Calu3 (cell line): ENCODE measurements at regions not wholly inside any gene's neighbourhood (a gene's known extent, or its start where the extent isn't known, plus 50 kb on each side); places are given as distances from the start of the nearest gene placed in this dataset.

Source experiments
- BruUV-seq: library from RNA; stranded (reverse); fragments of 400-500 nt; replicated peaks from 2 replicates; lab custom pipeline; 2021; lab: Mats Ljungman, UMichigan
- CTCF ChIA-PET: fragments of 300-600 bp; sonication (Branson Sonifier 250); formaldehyde crosslinking; loops from one replicate; lab custom pipeline; 2022; ENCODE audit warnings: antibody characterized with exemption; lab: Charles Lee
- DNase-seq: peaks from one replicate; pipeline ENCODE4 v3.0.0; 2022
- H3K27ac Mint-ChIP-seq: one replicate; pipeline ENCODE4 v1.8.0; 2022; ENCODE audit warnings: mixed read lengths; ENCODE audit not compliant: unreplicated experiment
- H3K27me3 Mint-ChIP-seq: one replicate; pipeline ENCODE4 v1.8.0; 2022; ENCODE audit warnings: mixed read lengths; ENCODE audit not compliant: unreplicated experiment
- H3K36me3 Mint-ChIP-seq: one replicate; pipeline ENCODE4 v1.8.0; 2022; ENCODE audit warnings: mild to moderate bottlenecking, moderate library complexity, mixed read lengths; ENCODE audit not compliant: insufficient read depth, unreplicated experiment
- H3K4me1 Mint-ChIP-seq: one replicate; pipeline ENCODE4 v1.8.0; 2022; ENCODE audit warnings: mild to moderate bottlenecking, low read depth, mixed read lengths; ENCODE audit not compliant: unreplicated experiment
- H3K4me3 Mint-ChIP-seq: one replicate; pipeline ENCODE4 v1.8.0; 2022; ENCODE audit warnings: mild to moderate bottlenecking, low read depth, moderate library complexity, mixed read lengths; ENCODE audit not compliant: unreplicated experiment
- H3K9me3 Mint-ChIP-seq: one replicate; pipeline ENCODE4 v1.8.0; 2022; ENCODE audit warnings: low read depth, mixed read lengths; ENCODE audit not compliant: unreplicated experiment
- intact Hi-C: fragments of 100-400 bp; cut with micrococcal nuclease; formaldehyde crosslinking; loops from one replicate; pipeline ENCODE4 v1.10.0; 2022; ENCODE audit not compliant: unreplicated experiment
- TF ChIP-seq, protein P1 (sequence below): fragments of 200-600 bp; IDR thresholded peaks from one replicate; pipeline ENCODE4 v1.8.0; 2022; ENCODE audit warnings: antibody characterized with exemption; ENCODE audit not compliant: unreplicated experiment

DNA sequence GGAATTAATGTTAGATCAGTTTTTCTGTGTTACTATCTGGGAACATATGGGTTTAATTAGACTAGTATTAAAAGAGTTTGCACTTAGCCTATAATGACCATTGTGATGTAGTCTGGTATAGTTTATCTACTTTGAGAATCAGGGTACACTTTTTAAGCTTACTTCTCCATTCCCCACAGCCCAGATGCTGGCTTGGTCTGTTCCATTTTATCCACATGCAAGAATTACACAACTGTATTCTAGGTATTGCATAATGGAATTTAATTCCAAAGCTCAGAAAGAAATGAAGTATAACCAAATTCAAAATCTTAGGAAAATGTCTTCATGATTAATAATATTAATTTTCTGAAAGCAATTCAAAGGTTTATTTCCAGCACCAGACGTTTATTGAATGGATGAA lies 122.2 kb upstream of the PDGFD start:
- intact Hi-C loops = no loop called here
- BruUV-seq = no TSS peak
- TF ChIP-seq, protein P1, sequence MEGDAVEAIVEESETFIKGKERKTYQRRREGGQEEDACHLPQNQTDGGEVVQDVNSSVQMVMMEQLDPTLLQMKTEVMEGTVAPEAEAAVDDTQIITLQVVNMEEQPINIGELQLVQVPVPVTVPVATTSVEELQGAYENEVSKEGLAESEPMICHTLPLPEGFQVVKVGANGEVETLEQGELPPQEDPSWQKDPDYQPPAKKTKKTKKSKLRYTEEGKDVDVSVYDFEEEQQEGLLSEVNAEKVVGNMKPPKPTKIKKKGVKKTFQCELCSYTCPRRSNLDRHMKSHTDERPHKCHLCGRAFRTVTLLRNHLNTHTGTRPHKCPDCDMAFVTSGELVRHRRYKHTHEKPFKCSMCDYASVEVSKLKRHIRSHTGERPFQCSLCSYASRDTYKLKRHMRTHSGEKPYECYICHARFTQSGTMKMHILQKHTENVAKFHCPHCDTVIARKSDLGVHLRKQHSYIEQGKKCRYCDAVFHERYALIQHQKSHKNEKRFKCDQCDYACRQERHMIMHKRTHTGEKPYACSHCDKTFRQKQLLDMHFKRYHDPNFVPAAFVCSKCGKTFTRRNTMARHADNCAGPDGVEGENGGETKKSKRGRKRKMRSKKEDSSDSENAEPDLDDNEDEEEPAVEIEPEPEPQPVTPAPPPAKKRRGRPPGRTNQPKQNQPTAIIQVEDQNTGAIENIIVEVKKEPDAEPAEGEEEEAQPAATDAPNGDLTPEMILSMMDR = no peak
- no peaks in the 10 kb centered on the region for H3K27me3 Mint-ChIP-seq
- no peaks in the 10 kb centered on the region for H3K36me3 Mint-ChIP-seq
- no peaks in the 10 kb centered on the region for H3K9me3 Mint-ChIP-seq
- no peak for DNase-seq
- CTCF ChIA-PET = no interaction called here
- no peaks in the 10 kb centered on the region for H3K4me1 Mint-ChIP-seq
- H3K27ac Mint-ChIP-seq = no peak overlapping the region
- no peak overlapping the region for H3K4me3 Mint-ChIP-seq

DNA sequence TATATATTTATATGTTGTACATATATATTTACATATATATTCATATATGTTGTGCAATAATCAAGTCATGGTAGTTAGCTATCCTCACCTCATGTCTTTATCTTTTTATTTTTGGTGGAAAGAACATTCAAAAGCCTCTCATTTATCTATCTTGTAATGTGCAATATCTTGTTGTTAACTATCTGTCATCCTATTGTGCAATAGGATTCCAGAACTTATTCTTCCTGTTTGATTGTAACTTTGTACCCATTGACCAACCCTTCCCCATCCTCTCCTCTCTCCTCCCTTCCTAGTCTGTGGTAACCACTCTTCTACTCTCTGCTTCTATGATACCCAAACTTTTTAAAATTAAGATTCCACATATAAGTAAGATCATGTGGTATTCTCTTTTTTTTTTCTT lies 115.6 kb upstream of the PDGFD start:
- no peak overlapping the region for H3K4me3 Mint-ChIP-seq
- DNase-seq = no peak
- no peaks in the 10 kb centered on the region for H3K36me3 Mint-ChIP-seq
- TF ChIP-seq, protein P1 = no peak
- intact Hi-C loops = no loop called here
- H3K9me3 Mint-ChIP-seq = no peaks in the 10 kb centered on the region
- H3K4me1 Mint-ChIP-seq = no peaks in the 10 kb centered on the region
- BruUV-seq = no TSS peak
- CTCF ChIA-PET = no interaction called here
- H3K27me3 Mint-ChIP-seq = no peaks in the 10 kb centered on the region
- no peak overlapping the region for H3K27ac Mint-ChIP-seq

DNA sequence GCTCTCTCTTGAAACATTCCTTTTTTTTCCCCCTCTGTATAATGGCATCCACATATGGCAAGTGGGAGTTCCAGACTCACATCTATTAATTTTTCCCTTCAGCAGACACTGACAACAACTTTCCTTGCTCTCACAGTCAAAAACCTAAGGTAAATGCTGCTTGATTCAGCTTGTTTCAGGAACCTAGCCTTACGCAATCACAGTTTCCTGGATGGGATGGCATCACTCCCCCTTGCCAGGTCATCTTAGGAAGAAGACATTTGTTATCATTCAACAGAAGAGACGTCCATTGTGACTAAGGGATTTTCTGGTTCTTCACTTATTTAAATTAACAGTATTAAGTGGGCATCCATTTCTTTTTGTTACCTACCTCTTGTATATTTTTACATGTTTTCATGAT lies 112.0 kb upstream of the PDGFD start:
- H3K27ac Mint-ChIP-seq = no peak overlapping the region

DNA sequence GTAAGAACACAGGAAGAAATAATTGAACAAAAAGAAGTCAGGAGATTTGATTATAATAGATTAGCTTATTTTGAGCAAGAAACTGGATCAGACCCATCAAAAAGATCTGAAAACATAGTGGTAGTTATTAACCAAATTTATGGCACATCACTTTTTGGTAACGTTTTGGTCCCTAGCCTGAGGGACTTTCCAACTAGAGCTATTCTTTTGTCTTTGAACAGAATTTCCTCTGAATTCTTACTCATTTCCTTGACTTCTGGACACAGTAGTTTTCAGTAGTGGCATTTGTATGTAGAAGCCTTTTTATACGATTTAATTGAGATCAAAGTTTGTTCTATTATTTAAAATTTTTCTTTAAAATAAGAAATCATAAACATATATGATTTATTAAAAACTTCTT lies 96.5 kb upstream of the PDGFD start:
- H3K27me3 Mint-ChIP-seq = no peaks in the 10 kb centered on the region
- no peak overlapping the region for H3K4me3 Mint-ChIP-seq
- intact Hi-C loops = no loop called here
- no peaks in the 10 kb centered on the region for H3K9me3 Mint-ChIP-seq
- TF ChIP-seq, protein P1 = no peak
- no peaks in the 10 kb centered on the region for H3K36me3 Mint-ChIP-seq
- no peaks in the 10 kb centered on the region for H3K4me1 Mint-ChIP-seq
- BruUV-seq = no TSS peak
- no peak overlapping the region for H3K27ac Mint-ChIP-seq
- DNase-seq = no peak
- CTCF ChIA-PET = no interaction called here

More for the DNA sequence above, 112.0 kb upstream of the PDGFD start:
- H3K27me3 Mint-ChIP-seq = no peaks in the 10 kb centered on the region
- CTCF ChIA-PET = no interaction called here
- intact Hi-C loops = no loop called here
- no TSS peak for BruUV-seq
- no peaks in the 10 kb centered on the region for H3K4me1 Mint-ChIP-seq
- no peaks in the 10 kb centered on the region for H3K9me3 Mint-ChIP-seq
- TF ChIP-seq, protein P1 = no peak
- no peak for DNase-seq
- H3K36me3 Mint-ChIP-seq = no peaks in the 10 kb centered on the region
- H3K4me3 Mint-ChIP-seq = no peak overlapping the region
